GM21786 (cell line): ENCODE measurements at regions not wholly inside any gene's neighbourhood (a gene's known extent, or its start where the extent isn't known, plus 50 kb on each side); places are given as distances from the start of the nearest gene placed in this dataset.
A peak's percentile ranks its signal among the peaks of the same experiment; 100 is the strongest.
"Not testable (repeated sequence)": the region's sequence is repeated elsewhere in the genome, so short reads cannot be mapped to it uniquely, and the experiment has no call there.

Experiments
- ATAC-seq: cut with Tn5 transposase; IDR thresholded peaks from one replicate; pipeline ENCODE4 v1.9.1; 2021; ENCODE audit not compliant: unreplicated experiment

GRCh38 chr5:100398815-100399214 is 136.4 kb upstream of the FAM174A start:
- ATAC-seq = not testable (repeated sequence)

- ATAC-seq = not testable (repeated sequence)
Measured at GRCh38 chr5:100379254-100379858, 155.8 kb upstream of the FAM174A start.

GRCh38 chr5:100364757-100365478 is 170.3 kb upstream of the FAM174A start:
- ATAC-seq = not testable (repeated sequence)

DNA sequence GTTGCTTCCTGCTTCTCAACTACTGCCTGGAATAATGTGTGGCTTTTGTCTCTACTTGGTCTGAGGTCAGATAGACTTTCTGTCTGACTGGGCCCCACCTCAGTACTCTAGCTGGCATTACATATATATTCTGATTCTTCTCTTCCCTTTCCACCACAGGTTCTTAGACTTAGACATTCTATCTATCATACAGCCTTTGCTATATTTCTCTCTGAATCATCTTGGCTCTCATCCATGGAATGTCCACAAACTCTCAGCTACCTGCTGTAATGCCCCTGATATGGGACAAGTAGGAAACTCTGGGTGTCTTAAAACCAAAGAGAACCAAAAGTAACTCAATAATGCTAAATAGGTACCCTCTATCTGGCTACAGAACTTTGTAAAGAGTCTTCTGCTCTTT is 170.8 kb upstream of the FAM174A start:
- ATAC-seq = not testable (repeated sequence)

DNA sequence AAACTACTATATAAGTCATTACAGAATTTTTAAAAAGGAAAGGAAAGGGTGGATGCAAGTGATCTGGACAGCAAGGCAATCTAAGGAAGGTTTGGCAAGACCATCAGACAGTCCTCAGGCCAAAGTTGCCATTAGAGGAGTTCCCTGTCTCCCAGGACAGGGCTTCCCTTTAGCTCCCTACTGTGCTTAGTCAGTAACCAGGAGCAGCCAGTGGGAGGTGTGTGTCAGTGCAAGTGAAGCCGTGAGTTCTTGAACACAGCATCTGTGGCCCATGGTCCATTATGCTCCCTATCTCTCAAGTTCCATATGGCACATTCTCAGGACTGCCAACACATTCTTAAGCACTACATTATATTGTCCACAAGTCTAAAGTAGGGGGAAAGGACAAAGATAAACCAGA is 175.2 kb upstream of the FAM174A start:
- ATAC-seq = not testable (repeated sequence)

DNA sequence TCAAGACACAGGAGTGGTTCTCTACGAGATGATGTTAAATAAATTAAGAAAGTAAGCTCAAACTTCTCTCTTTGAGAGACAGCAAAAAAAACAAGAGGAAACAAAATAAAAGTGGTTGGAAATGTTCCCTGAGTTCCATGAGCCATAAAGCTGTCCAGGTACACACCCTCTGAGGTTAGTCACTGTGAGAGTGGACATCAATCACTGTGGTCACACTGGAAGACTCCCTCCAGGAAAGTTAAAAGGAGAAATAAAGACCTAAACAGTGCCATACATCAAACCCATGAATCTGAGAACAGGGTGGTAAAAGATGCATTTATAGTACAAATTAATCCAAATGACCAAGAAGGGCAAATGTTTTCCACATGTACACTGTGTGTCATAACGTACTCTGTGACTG is 188.9 kb upstream of the FAM174A start:
- not testable (repeated sequence) for ATAC-seq

GRCh38 chr5:100341485-100341884 is 193.7 kb upstream of the FAM174A start:
- not testable (repeated sequence) for ATAC-seq

- no peak for ATAC-seq
Measured at GRCh38 chr5:100322483-100322882, 212.7 kb upstream of the FAM174A start.

DNA sequence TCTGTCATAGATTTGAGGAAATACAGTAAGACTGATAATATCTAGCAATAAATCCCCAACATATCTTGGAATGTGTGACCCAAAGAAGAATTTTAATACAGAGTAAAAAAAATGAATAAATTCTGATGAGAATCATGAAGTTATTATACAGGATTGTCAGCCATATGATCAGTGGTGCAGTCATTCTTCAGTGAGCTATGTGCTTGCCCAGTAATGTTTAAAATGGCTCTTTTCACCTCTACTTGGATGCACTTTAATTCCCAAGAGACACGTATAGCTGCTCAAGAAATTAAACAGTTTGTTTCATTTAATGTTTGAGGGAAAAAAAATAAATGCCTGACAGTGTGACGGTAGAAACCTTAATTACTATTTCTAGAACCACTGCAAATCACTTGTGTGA is 215.3 kb upstream of the FAM174A start:
- no peak for ATAC-seq

DNA sequence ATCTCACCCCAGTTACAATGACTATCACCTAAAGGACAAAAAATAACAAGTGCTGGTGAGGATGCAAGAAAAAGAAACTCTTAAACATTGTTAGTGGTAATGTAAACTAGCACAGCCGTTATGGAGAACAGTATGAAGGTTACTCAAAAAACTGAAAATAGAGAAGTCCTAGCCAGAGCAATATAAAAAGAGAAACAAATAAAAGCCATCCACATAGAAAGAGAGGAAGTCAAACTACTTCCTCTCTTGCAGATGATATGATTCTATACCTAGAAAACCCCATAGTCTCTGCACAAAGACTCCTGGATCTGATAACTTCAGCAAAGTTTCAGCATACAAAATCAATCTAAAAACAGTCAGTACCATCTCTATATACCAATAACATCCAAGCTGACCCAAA is 221.5 kb upstream of the FAM174A start:
- no peak for ATAC-seq

GRCh38 chr5:100311806-100312205 is 223.4 kb upstream of the FAM174A start:
- no peak for ATAC-seq

DNA sequence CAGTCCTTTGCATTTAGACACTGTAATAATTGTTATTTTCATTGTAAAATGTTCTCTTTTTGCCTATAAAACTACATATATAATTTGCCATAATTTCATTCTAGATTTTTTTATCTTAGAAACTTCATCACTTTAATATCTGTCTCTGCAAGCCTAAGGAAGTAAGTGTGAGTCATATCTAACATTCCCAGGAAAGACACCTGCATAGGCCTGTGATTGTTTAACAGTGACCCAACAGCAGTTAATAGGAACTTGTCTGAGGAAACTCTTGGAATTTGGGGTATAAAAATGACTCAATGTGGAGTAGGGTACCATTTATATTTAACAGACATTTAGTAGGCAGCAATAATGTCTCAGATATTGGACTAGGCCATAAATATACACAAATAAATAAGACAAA is 229.2 kb upstream of the FAM174A start:
- ATAC-seq = no peak

- no peak for ATAC-seq
Measured at GRCh38 chr5:100303216-100303615, 232.0 kb upstream of the FAM174A start.

DNA sequence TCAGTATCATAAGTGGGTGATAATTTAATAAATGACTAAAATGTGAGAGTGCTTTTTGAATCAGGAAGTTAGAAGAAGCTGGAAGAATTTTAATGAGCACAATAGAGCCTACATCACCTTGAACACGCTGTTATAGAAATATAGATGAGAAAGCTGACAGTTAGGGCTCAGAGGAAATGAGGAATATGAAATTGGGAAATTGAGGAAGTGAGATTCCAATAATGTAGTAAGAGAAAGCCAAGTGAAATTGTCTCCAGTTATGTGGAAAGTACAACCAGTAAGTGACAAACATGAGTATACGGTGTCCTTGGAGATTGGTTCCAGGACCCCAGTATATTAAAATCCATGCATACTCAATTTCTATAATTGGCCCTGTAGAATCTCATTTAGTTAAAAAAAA is 235.9 kb upstream of the FAM174A start:
- no peak for ATAC-seq

DNA sequence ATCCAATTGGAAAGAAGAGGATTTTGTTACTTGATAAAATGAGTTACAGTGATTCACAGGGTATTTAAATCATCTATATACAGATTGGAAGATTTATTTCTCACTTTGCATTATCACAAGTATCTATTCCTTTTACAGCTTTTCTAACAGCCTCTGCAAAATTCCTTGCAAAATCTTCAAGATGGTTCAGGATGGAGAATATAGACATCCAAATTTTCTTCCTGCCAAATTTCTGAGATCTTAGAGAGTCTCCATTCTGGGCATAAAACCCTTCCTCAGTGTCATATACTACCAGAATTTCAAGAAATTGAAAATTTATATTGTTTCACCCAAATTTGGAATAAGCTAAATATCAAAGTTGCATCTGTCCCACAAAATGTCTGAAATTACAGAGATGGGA is 259.1 kb upstream of the FAM174A start:
- ATAC-seq = no peak

GRCh38 chr5:100275631-100276030 is 259.5 kb upstream of the FAM174A start:
- no peak for ATAC-seq

- ATAC-seq = no peak
Measured at GRCh38 chr5:100273846-100274580, 261.2 kb upstream of the FAM174A start.

DNA sequence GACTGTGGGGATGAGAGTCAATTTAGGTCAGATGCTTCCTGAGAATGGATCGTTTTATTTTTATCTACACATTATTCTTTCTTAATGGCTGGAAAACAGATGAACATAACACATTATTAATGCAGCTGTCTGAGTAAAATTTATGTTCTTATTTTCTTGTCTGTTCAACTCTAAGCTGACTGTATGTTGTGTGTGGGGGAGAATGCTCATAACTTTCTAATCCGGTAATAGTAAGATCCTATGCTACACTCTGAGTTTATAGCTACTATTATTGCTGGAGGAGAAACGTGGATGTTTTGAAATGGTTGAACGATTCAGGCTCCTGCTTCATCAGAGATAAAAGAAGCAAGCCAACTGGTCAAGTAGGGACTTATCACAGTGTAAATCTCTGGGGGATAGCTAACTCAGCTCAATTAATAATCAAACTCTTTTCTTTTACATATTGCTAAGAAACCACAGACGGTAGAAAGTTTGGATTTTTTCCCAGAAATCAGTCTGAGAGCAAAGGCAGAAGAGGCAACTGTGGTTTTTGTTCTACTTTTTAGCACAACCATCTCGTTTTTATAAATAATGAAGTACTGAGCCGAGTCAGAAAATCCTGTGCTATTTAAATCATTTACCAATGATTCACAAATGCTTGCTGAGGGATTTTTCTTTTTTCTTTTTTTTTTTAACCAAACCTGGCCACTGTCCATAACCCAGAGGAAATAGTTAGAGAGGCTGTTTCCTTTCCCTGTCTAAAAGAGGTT is 265.0 kb upstream of the FAM174A start:
- ATAC-seq = peak; percentile 43

DNA sequence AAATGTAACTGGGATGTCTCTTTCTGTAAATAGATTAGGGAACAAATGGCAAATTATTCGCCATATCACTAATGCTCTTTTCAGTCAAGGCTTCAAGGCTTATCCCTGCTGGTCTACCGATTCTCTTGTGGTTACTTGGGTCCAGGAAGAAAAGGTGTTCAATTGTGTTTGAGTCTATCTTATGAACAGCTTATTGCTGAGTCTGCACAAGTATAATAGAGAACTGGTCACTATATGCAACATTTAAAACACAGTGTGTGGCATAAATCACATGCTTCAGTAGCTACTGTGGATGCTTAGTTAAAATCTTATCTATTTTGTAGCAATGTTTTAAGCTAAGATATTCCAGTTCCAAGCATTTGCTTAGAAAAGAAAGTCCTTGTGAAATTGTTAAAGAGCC is 274.2 kb upstream of the FAM174A start:
- no peak for ATAC-seq

GRCh38 chr5:100252944-100253343 is 282.2 kb upstream of the FAM174A start:
- ATAC-seq = no peak

GRCh38 chr5:100252037-100252436 is 283.1 kb upstream of the FAM174A start:
- no peak for ATAC-seq
